Neural crest cell (in vitro differentiated cells): ENCODE measurements at regions not wholly inside any gene's neighbourhood (a gene's known extent, or its start where the extent isn't known, plus 50 kb on each side); places are given as distances from the start of the nearest gene placed in this dataset.

Source experiments
- DNase-seq: peaks from one replicate; pipeline ENCODE4 v3.0.0; 2021; ENCODE audit warnings: low read depth, mixed read lengths, low spot score
- H3K27ac Mint-ChIP-seq: one replicate; pipeline ENCODE4 v1.8.0; 2021; ENCODE audit warnings: mild to moderate bottlenecking, mixed read lengths; ENCODE audit not compliant: unreplicated experiment
- H3K27me3 Mint-ChIP-seq: 2 replicates; pipeline ENCODE4 v1.8.0; 2021; ENCODE audit warnings: low read depth, mild to moderate bottlenecking, mixed read lengths
- H3K36me3 Mint-ChIP-seq: 2 replicates; pipeline ENCODE4 v1.8.0; 2021; ENCODE audit warnings: low read depth, mild to moderate bottlenecking, mixed read lengths
- H3K4me1 Mint-ChIP-seq: 2 replicates; pipeline ENCODE4 v1.8.0; 2021; ENCODE audit warnings: mixed read lengths
- H3K4me3 Mint-ChIP-seq: one replicate; pipeline ENCODE4 v1.8.0; 2021; ENCODE audit warnings: mild to moderate bottlenecking, mixed read lengths
- H3K9me3 Mint-ChIP-seq: 2 replicates; pipeline ENCODE4 v1.8.0; 2021; ENCODE audit warnings: mixed read lengths
- CTCF ChIP-seq: fragments of 200-600 bp; sonication (generic); conservative IDR thresholded peaks from 2 replicates; pipeline ENCODE4 v1.5.0; 2021; ENCODE audit warnings: antibody characterized with exemption, mild to moderate bottlenecking

GRCh38 chr21:16082038-16082816 lies 352.4 kb downstream of the USP25 start:
- H3K4me1 Mint-ChIP-seq: peaks cover 12% of the 10 kb centered on the region
- peaks cover 8% of the 10 kb centered on the region for H3K9me3 Mint-ChIP-seq
- peak; percentile 74 for TF ChIP-seq CTCF
- H3K36me3 Mint-ChIP-seq: no peaks in the 10 kb centered on the region
- DNase-seq: no peak
- no peaks in the 10 kb centered on the region for H3K27me3 Mint-ChIP-seq
- no peak overlapping the region for H3K27ac Mint-ChIP-seq
- no peak overlapping the region for H3K4me3 Mint-ChIP-seq

GRCh38 chr21:16084776-16085364 lies 355.1 kb downstream of the USP25 start:
- Mint-ChIP-seq H3K27ac (peak overlapping the region; percentile 73), H3K36me3 (no peaks in the 10 kb centered on the region), H3K4me3 (no peak overlapping the region), H3K27me3 (no peaks in the 10 kb centered on the region), H3K4me1 (peaks cover 12% of the 10 kb centered on the region), H3K9me3 (peaks cover 10% of the 10 kb centered on the region)
- no peak for TF ChIP-seq CTCF
- DNase-seq: no peak

GRCh38 chr21:16085421-16085820 lies 355.6 kb downstream of the USP25 start:
- Mint-ChIP-seq H3K4me3 (no peak overlapping the region), H3K27ac (no peak overlapping the region), H3K4me1 (peaks cover 12% of the 10 kb centered on the region), H3K9me3 (peaks cover 10% of the 10 kb centered on the region), H3K36me3 (no peaks in the 10 kb centered on the region), H3K27me3 (no peaks in the 10 kb centered on the region)
- TF ChIP-seq CTCF: no peak
- no peak for DNase-seq

GRCh38 chr21:16086121-16086520 lies 356.3 kb downstream of the USP25 start:
- no peak overlapping the region for H3K4me3 Mint-ChIP-seq
- no peak for TF ChIP-seq CTCF

GRCh38 chr21:16086936-16087335 lies 357.2 kb downstream of the USP25 start:
- peaks cover 11% of the 10 kb centered on the region for H3K9me3 Mint-ChIP-seq
- H3K27me3 Mint-ChIP-seq: no peaks in the 10 kb centered on the region
- no peak for TF ChIP-seq CTCF
- no peak overlapping the region for H3K4me3 Mint-ChIP-seq
- H3K36me3 Mint-ChIP-seq: no peaks in the 10 kb centered on the region
- no peak for DNase-seq
- no peak overlapping the region for H3K27ac Mint-ChIP-seq
- H3K4me1 Mint-ChIP-seq: peaks cover 12% of the 10 kb centered on the region

More at GRCh38 chr21:16086121-16086520, 356.3 kb downstream of the USP25 start:
- no peaks in the 10 kb centered on the region for H3K36me3 Mint-ChIP-seq
- H3K27me3 Mint-ChIP-seq: no peaks in the 10 kb centered on the region
- no peak overlapping the region for H3K27ac Mint-ChIP-seq
- DNase-seq: no peak
- H3K9me3 Mint-ChIP-seq: peaks cover 10% of the 10 kb centered on the region
- H3K4me1 Mint-ChIP-seq: peaks cover 12% of the 10 kb centered on the region
